ENCODE measurements at regions not wholly inside any gene's neighbourhood (a gene's known extent, or its start where the extent isn't known, plus 50 kb on each side); places are given as distances from the start of the nearest gene placed in this dataset.

DNA sequence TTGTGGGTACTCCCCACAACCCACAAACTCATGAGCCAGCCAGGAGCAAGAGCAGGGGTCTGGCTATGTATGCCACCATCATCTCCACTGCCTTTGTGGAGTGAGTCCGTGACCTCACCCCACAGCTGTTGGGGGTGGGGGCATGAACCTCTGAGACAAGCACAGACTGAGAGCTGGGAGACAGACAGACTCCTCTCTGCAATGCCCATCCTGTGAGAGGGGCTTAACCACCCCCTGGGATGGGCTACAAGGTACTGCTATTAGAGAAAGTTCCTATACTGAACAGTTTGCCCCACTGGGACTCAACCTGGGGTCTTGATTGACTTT is 84.5 kb downstream of the PITPNM2 start:
- H3K27ac Mint-ChIP-seq = no peak overlapping the region
- H3K4me1 Mint-ChIP-seq (ENCODE audit: low read depth) = peaks cover 34% of the 10 kb centered on the region
- H3K4me3 Mint-ChIP-seq = no peak overlapping the region
- TF ChIP-seq, protein P1, sequence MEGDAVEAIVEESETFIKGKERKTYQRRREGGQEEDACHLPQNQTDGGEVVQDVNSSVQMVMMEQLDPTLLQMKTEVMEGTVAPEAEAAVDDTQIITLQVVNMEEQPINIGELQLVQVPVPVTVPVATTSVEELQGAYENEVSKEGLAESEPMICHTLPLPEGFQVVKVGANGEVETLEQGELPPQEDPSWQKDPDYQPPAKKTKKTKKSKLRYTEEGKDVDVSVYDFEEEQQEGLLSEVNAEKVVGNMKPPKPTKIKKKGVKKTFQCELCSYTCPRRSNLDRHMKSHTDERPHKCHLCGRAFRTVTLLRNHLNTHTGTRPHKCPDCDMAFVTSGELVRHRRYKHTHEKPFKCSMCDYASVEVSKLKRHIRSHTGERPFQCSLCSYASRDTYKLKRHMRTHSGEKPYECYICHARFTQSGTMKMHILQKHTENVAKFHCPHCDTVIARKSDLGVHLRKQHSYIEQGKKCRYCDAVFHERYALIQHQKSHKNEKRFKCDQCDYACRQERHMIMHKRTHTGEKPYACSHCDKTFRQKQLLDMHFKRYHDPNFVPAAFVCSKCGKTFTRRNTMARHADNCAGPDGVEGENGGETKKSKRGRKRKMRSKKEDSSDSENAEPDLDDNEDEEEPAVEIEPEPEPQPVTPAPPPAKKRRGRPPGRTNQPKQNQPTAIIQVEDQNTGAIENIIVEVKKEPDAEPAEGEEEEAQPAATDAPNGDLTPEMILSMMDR (IDR thresholded peaks at IDR 0.05) = no peak
- H3K9me3 Mint-ChIP-seq = no peaks in the 10 kb centered on the region
- DNase-seq = no peak
- H3K36me3 Mint-ChIP-seq (ENCODE audit: low read depth) = no peaks in the 10 kb centered on the region
- peaks cover 2% of the 10 kb centered on the region for H3K27me3 Mint-ChIP-seq (ENCODE audit: insufficient read depth)

DNA sequence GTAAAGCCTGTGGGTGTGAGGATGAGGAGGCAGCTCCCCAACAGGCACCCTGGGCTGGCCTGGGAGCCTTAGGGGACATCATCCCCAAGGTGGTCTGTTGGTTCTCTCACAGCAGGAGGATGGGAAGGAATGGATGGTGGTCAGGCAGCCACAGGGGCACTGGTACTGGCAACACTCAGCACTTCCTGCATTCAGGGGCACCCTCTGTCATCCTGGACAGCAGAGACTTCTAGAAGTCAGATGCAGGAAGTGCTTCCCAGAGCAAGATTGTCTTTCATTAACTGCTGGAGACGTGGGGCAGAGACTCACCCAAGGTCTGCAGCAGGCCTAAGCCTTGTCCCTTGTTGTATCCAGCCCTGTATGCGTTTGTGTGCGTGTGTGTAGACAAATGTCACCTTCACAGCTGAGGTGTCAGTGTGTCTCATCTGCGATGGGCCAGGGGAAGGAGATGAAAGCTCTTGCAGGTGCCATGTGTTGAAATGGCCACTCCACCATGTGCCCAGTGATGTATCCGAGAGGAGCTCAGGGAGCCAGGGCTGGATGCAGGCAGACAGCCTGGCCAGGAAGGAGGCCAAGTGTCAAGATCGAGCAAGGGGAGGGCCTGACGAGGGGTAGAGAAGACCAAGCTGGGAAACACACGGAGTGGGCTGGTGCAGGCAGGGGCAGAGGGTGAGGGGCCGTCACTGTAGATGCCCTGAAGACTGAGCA is 85.1 kb downstream of the PITPNM2 start:
- no peak for DNase-seq
- Mint-ChIP-seq H3K36me3 (ENCODE audit: low read depth) (no peaks in the 10 kb centered on the region), H3K4me3 (no peak overlapping the region), H3K27me3 (ENCODE audit: insufficient read depth) (peaks cover 2% of the 10 kb centered on the region), H3K27ac (no peak overlapping the region; the same call in 1 of the 2 replicates), H3K4me1 (ENCODE audit: low read depth) (peaks cover 34% of the 10 kb centered on the region), H3K9me3 (no peaks in the 10 kb centered on the region)
- TF ChIP-seq, protein P1 (IDR thresholded peaks at IDR 0.05) = no peak

DNA sequence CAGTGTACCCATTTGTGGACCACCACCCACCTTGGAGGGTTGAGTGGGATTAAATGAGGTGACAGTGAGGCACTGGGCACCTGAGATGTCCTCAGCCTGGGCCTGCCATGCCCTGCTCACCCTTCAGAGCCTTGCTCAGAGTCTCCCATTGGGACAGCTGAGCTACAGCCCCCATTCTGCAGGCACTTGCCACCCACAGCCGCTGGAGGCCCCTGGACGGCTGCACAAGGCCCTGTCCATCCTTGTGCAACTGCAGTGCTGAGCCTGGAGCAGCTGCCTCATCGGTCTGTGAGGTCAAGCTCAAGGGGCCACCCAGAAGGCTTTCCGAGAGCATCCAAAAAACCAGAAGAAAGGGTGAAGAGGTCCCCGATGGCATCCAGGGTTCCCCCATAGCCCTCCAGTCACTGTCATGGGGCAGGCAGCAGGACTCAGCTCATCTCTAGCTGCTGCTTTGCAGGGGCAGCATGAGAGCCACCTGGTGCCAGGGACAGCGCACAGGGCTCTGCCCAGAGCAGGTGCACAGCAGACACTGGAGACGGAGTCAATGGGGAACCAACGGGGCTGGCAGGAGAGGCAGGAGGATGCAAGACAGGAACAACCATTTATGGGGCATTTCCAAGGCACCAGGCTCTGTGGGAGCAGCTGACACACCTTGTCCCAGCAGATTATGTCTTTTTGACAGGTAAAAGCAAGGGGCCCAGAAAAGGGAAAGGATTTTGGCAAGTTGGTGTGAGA is 84.6 kb downstream of the ARL6IP4 start:
- TF ChIP-seq, protein P1 (IDR thresholded peaks at IDR 0.05) = no peak
- H3K27ac Mint-ChIP-seq = no peak overlapping the region
- no peaks in the 10 kb centered on the region for H3K9me3 Mint-ChIP-seq
- no peak for DNase-seq
- no peaks in the 10 kb centered on the region for H3K36me3 Mint-ChIP-seq (ENCODE audit: low read depth)
- H3K27me3 Mint-ChIP-seq (ENCODE audit: insufficient read depth) = peaks cover 2% of the 10 kb centered on the region
- no peak overlapping the region for H3K4me3 Mint-ChIP-seq
- peaks cover 29% of the 10 kb centered on the region for H3K4me1 Mint-ChIP-seq (ENCODE audit: low read depth)

DNA sequence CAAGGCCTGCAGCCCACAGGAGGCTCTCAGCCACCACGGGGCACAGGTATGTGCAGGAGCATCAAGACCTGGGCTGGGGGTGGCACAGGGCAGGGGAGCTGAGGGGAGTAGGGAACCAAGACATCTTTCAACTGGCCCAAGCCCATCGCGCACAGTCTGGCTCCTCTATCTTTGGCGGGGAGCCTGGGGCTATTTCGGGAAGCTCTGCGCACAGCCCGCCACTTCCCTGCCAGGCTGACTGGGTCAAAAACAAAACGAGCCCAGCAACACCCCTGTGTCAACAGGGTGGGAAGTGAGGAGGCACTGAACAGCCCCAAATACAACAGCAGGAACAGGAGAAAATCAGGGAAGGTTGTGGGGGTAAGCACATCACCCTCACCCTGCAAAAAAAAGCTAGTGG is 83.9 kb downstream of the ARL6IP4 start:
- no peak overlapping the region for H3K27ac Mint-ChIP-seq
- TF ChIP-seq, protein P1 (IDR thresholded peaks at IDR 0.05) = no peak
- peaks cover 2% of the 10 kb centered on the region for H3K27me3 Mint-ChIP-seq (ENCODE audit: insufficient read depth)
- H3K9me3 Mint-ChIP-seq = no peaks in the 10 kb centered on the region
- DNase-seq = no peak
- peaks cover 29% of the 10 kb centered on the region for H3K4me1 Mint-ChIP-seq (ENCODE audit: low read depth)
- H3K4me3 Mint-ChIP-seq = no peak overlapping the region
- no peaks in the 10 kb centered on the region for H3K36me3 Mint-ChIP-seq (ENCODE audit: low read depth)

DNA sequence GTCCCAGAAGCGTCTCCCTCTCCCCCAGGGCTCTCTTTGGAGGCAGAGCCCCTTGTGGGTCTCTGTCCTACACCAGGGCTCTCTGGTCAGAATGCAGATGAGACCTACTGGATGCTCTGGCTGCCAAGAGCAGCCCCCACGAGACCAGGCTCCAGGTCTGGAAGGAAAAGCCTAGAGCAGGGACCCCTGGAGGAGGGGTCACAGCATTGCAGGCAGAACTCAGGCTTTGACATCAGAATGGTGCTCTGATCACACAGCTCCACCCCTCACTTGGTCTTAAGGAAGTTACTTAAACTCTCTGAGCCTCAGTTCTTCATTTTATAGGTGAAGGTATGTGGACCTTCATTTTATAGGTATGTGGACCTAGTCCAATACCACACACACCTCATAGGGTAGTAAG is 83.1 kb downstream of the ARL6IP4 start:
- Mint-ChIP-seq H3K4me1 (ENCODE audit: low read depth) (peaks cover 29% of the 10 kb centered on the region), H3K9me3 (no peaks in the 10 kb centered on the region), H3K27me3 (ENCODE audit: insufficient read depth) (peaks cover 5% of the 10 kb centered on the region), H3K27ac (peak overlapping the region; percentile 53; the same call in 1 of the 2 replicates), H3K36me3 (ENCODE audit: low read depth) (no peaks in the 10 kb centered on the region), H3K4me3 (no peak overlapping the region)
- TF ChIP-seq, protein P1 (IDR thresholded peaks at IDR 0.05) = peak; percentile 72
- DNase-seq = no peak
